Astrocyte of the spinal cord (primary cell): ENCODE measurements at regions not wholly inside any gene's neighbourhood (a gene's known extent, or its start where the extent isn't known, plus 50 kb on each side); places are given as distances from the start of the nearest gene placed in this dataset.

ENCODE experiments used
- DNase-seq: peaks from one replicate; pipeline ENCODE4 v3.0.0; 2011; ENCODE audit warnings: low read depth, low spot score
- H3K4me3 ChIP-seq: 2 replicates; pipeline ENCODE4 v1.5.1; 2011; ENCODE audit warnings: low read depth, mild to moderate bottlenecking, low read length, moderate library complexity
- CTCF ChIP-seq: IDR thresholded peaks from 2 replicates; pipeline ENCODE4 v1.5.1; 2012; ENCODE audit warnings: low read depth, mild to moderate bottlenecking, low read length, inconsistent platforms
- in situ Hi-C: cut with HindIII; loops from 2 replicates; pipeline ENCODE4 v1.10.0; 2017; ENCODE audit warnings: low sequenced_read_pairs

DNA sequence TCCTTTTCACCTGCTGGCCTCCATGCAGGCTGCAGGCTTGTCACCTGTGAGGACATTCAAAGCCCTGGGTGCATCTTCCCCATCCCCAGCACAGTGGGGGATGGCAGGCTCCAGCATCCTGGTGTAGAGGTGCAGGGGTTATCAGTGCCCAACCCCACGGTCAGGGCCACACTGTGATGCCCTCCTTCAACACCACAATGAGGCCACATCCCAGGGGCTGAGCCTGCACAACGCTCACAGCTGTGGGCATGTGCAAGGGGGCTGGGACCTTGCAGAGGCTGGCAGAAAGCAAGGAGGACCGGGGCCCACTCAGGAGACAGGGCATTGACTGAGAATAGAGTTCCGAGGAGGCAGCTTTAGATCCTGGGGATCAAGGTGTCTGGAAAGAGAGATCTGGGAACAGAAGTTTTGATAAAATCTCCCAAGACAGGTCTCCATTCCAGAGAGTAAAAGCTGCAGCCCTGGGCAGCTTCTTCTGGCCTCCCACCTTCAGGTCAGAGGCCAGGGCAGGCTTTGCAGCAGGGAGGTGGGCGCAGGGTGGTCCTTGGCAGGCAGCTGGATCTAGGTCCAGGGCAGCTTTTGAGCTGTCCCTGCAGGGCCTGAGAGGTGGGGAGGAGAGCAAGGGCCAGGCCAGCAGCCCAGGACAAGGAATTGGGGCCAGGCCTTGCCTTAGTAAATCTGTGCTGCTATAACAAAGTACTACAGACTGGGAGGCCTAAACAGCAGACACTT is 250.8 kb upstream of the B3GAT1 start:
- DNase-seq: no peak

DNA sequence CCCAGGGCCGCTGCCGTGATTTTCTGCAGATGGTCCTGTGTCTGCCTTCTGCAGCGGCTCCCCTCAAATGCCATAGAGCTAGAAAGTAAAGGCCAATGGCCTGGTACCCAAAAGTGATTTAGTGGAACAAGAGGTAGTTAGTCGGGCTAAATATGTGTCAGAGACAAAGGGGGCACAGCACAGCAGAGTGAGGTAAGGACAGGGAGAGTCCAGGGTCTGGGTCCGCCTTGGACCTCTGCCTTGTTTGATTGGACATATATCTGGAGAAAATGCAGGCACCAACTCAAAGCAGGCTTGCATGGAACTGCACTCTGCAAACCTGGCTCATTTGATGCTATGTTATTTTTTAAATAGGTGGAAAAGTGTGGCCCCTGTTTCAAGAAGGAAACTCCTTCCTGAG is 249.6 kb upstream of the B3GAT1 start:
- no peak for TF ChIP-seq CTCF
- no peak overlapping the region for H3K4me3 ChIP-seq
- in situ Hi-C loops: no loop called here
- DNase-seq: no peak

More for the DNA sequence above, 250.8 kb upstream of the B3GAT1 start:
- in situ Hi-C loops: no loop called here
- no peak overlapping the region for H3K4me3 ChIP-seq
- TF ChIP-seq CTCF: no peak

DNA sequence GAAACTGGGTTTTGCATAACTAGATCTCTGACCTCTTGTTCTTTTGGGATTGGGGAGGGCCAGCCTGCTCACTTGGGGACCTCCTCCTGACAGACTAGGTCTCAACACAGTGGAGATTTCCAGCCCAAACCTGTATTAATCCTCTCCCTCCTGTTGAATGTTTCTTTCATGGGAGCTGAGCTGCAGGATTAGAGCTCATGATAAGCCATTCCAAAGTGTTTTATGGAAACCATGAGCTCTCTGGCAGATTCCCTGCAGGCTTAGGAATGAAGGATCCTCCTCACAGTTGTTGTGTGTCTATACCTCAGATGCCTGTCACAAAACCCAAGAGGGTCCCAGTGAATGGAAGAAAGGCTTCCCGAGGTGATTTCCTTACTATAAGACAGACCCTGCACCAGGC is 248.4 kb upstream of the B3GAT1 start:
- DNase-seq: no peak
- in situ Hi-C loops: no loop called here
- no peak for TF ChIP-seq CTCF
- no peak overlapping the region for H3K4me3 ChIP-seq

GRCh38 chr11:134659882-134660281 is 247.8 kb upstream of the B3GAT1 start:
- in situ Hi-C loops: no loop called here
- no peak for DNase-seq
- TF ChIP-seq CTCF: no peak
- no peak overlapping the region for H3K4me3 ChIP-seq

GRCh38 chr11:134658481-134659225 is 246.6 kb upstream of the B3GAT1 start:
- TF ChIP-seq CTCF: no peak
- in situ Hi-C loops: no loop called here
- no peak for DNase-seq
- H3K4me3 ChIP-seq: no peak overlapping the region

- DNase-seq: no peak
- H3K4me3 ChIP-seq: no peak overlapping the region
- TF ChIP-seq CTCF: no peak
- in situ Hi-C loops: no loop called here
Measured at GRCh38 chr11:134657631-134658030, 245.6 kb upstream of the B3GAT1 start.
